Suprapubic skin (tissue), 4 donors: ENCODE measurements at regions not wholly inside any gene's neighbourhood (a gene's known extent, or its start where the extent isn't known, plus 50 kb on each side); places are given as distances from the start of the nearest gene placed in this dataset.

Experiments used
- DNase-seq, 2 donors: peaks; one replicate each; pipeline ENCODE4 v3.0.0-alpha.2; 2019; ENCODE audit warnings: low spot score in 2 of 2
- H3K27ac ChIP-seq: fragments of 200-600 bp; sonication (generic); one replicate; pipeline ENCODE4 v1.5.1; 2019
- H3K27me3 ChIP-seq: fragments of 200-600 bp; sonication (generic); one replicate; pipeline ENCODE4 v1.5.1; 2019
- H3K36me3 ChIP-seq: fragments of 200-600 bp; sonication (generic); one replicate; pipeline ENCODE4 v1.5.1; 2019
- H3K4me1 ChIP-seq: fragments of 200-600 bp; sonication (generic); one replicate; pipeline ENCODE4 v1.5.1; 2019
- H3K4me3 ChIP-seq: fragments of 200-600 bp; sonication (generic); one replicate; pipeline ENCODE4 v1.5.1; 2019; ENCODE audit warnings: mild to moderate bottlenecking
- H3K9me3 ChIP-seq: fragments of 200-600 bp; sonication (generic); one replicate; pipeline ENCODE4 v1.5.1; 2019
- EP300 ChIP-seq: sonication (generic); formaldehyde crosslinking; IDR thresholded peaks from one replicate; pipeline ENCODE4 v1.6.1; 2017; ENCODE audit warnings: antibody characterized with exemption
- POLR2A ChIP-seq, 2 donors: fragments of 450-650 bp; IDR thresholded peaks; one replicate each; pipeline ENCODE4 v1.6.1; 2017; ENCODE audit warnings: antibody characterized with exemption in 2 of 2, mild to moderate bottlenecking in 2 of 2, moderate library complexity in 2 of 2
- POLR2AphosphoS5 ChIP-seq, 3 donors: sonication (generic); formaldehyde crosslinking; IDR thresholded peaks; one replicate each; pipeline ENCODE4 v1.6.1; 2017; ENCODE audit warnings: antibody characterized with exemption in 3 of 3
- WGBS: methylation state at CpG from one replicate; pipeline ENCODE4 v1.1.5; 2018; 5-methylcytosine and 5-hydroxymethylcytosine counted together
- TF ChIP-seq, protein P1 (sequence below), 2 donors: fragments of 200-600 bp in 1 of 2; fragments of 450-650 bp in 1 of 2; sonication (generic) in 1 of 2; IDR thresholded peaks; one replicate each; pipeline ENCODE4 v1.5.1; 2016 to 2019; ENCODE audit warnings: antibody characterized with exemption in 2 of 2, mild to moderate bottlenecking in 1 of 2, moderate library complexity in 1 of 2

GRCh38 chr2:204027091-204027490 is 90.5 kb downstream of the ICOS start:
- Histone ChIP-seq H3K27ac (no peak overlapping the region), H3K27me3 (no peaks in the 10 kb centered on the region), H3K4me1 (peaks cover 18% of the 10 kb centered on the region), H3K9me3 (no peaks in the 10 kb centered on the region), H3K36me3 (no peaks in the 10 kb centered on the region), H3K4me3 (no peak overlapping the region)
- 44% methylated on average over 3 of the region's 3 CpGs for WGBS
- TF ChIP-seq POLR2A (IDR thresholded peaks at IDR 0.05) (no peak), POLR2AphosphoS5 (IDR thresholded peaks at IDR 0.05) (no peak), EP300 (no peak)
- TF ChIP-seq, protein P1, sequence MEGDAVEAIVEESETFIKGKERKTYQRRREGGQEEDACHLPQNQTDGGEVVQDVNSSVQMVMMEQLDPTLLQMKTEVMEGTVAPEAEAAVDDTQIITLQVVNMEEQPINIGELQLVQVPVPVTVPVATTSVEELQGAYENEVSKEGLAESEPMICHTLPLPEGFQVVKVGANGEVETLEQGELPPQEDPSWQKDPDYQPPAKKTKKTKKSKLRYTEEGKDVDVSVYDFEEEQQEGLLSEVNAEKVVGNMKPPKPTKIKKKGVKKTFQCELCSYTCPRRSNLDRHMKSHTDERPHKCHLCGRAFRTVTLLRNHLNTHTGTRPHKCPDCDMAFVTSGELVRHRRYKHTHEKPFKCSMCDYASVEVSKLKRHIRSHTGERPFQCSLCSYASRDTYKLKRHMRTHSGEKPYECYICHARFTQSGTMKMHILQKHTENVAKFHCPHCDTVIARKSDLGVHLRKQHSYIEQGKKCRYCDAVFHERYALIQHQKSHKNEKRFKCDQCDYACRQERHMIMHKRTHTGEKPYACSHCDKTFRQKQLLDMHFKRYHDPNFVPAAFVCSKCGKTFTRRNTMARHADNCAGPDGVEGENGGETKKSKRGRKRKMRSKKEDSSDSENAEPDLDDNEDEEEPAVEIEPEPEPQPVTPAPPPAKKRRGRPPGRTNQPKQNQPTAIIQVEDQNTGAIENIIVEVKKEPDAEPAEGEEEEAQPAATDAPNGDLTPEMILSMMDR (IDR thresholded peaks at IDR 0.05): no peak
- no peak for DNase-seq

- H3K9me3 ChIP-seq: no peaks in the 10 kb centered on the region
- H3K27me3 ChIP-seq: no peaks in the 10 kb centered on the region
- H3K4me3 ChIP-seq: no peak overlapping the region
- no peak for TF ChIP-seq POLR2A (IDR thresholded peaks at IDR 0.05)
- no peak for TF ChIP-seq POLR2AphosphoS5 (IDR thresholded peaks at IDR 0.05)
- TF ChIP-seq, protein P1 (IDR thresholded peaks at IDR 0.05): no peak
- TF ChIP-seq EP300: no peak
- WGBS: 55% methylated on average over 2 of the region's 2 CpGs
- peaks cover 14% of the 10 kb centered on the region for H3K4me1 ChIP-seq
- H3K27ac ChIP-seq: no peak overlapping the region
- H3K36me3 ChIP-seq: no peaks in the 10 kb centered on the region
- no peak for DNase-seq
Observed at GRCh38 chr2:204030322-204030721, 93.8 kb downstream of the ICOS start.

DNA sequence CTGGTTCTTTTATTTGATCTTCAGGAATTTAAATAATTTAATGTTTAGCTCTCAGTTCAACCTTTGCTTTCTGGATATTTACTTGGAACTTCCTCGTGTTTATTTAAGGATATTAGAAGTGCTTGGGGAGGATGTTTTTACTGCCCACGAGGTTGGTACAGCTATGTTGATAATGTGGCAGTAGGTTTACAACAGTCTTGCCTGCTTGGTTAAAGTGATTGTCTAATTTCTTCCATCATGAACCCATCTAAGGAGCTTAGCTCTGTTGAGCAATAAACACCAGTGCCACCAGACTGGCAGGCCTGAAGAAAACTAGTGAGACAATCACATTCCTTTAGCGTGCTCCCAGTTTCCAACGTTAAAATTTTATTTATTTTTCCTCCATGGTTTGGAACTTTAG is 94.5 kb downstream of the ICOS start:
- Histone ChIP-seq H3K27ac (no peak overlapping the region), H3K4me3 (no peak overlapping the region), H3K9me3 (no peaks in the 10 kb centered on the region), H3K27me3 (no peaks in the 10 kb centered on the region), H3K4me1 (peaks cover 14% of the 10 kb centered on the region), H3K36me3 (no peaks in the 10 kb centered on the region)
- 46% methylated on average over 4 of the region's 4 CpGs for WGBS
- no peak for DNase-seq
- TF ChIP-seq, protein P1 (IDR thresholded peaks at IDR 0.05): no peak
- TF ChIP-seq EP300: no peak
- no peak for TF ChIP-seq POLR2A (IDR thresholded peaks at IDR 0.05)
- TF ChIP-seq POLR2AphosphoS5 (IDR thresholded peaks at IDR 0.05): no peak

DNA sequence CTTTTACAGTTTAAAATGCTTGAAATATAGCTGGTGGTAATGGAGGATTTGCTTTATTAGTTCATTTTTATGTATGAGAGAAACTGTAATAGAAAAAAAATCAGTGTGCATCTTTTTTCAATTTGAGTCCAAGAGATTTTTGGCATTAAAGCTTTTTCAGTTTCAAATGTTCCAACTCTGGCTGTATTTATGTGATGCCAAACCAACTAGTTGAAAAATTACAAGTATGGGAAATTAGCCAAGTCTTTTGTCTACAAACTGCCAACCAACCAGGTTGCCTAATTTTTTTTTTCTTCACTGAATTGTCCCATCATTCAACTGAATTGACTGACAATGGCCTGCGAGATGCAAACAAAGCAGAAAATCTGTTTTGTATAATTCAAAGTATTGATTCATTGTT is 95.7 kb downstream of the ICOS start:
- H3K4me1 ChIP-seq: peaks cover 11% of the 10 kb centered on the region
- no peaks in the 10 kb centered on the region for H3K27me3 ChIP-seq
- H3K4me3 ChIP-seq: no peak overlapping the region
- DNase-seq: no peak
- H3K9me3 ChIP-seq: no peaks in the 10 kb centered on the region
- WGBS: 29% methylated on average over 1 of the region's 1 CpG
- H3K27ac ChIP-seq: no peak overlapping the region
- H3K36me3 ChIP-seq: no peaks in the 10 kb centered on the region
- no peak for TF ChIP-seq POLR2A (IDR thresholded peaks at IDR 0.05)
- no peak for TF ChIP-seq POLR2AphosphoS5 (IDR thresholded peaks at IDR 0.05)
- TF ChIP-seq EP300: no peak
- TF ChIP-seq, protein P1 (IDR thresholded peaks at IDR 0.05): no peak

DNA sequence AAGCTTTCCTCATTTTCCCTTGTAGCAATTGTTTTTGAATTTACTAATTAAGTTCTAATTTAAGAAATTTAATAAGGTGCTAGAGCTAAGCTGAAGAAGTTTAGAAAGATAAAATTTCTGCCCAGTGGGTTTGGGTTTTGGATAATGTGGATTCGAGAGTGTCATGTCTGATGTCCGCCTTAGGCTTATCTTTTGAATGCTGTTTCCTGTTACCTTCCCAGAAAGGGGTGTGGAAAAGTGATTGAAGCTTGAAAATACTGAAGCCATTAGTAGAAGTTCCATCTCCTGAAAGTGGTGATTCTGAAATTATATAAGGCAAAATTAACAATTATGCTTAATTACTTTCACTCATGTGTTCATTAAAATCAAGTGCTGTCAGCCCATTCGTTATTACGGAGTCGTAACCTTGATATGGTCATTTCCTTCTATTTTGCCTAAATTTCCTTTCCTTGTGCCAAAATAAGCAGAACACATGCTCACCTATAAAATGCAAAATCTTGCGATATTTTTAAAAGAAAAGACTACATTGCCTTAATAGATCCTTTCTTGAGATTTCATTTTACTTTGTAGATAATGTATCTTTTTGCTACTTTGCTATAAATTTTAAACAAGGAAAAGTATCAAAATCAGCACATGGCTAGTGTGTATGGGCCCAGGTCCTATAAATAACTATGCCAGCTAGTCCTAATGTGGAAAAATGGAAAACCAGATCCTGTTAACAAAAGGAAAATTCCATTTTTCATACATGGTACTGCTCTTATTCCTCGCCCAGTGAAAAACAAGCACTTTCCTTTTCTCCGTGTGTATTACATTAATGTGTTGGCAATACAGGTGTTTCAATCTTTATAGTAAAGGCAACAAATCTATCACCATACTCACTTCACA is 97.3 kb downstream of the ICOS start:
- Histone ChIP-seq H3K4me3 (no peak overlapping the region), H3K27ac (no peak overlapping the region), H3K27me3 (no peaks in the 10 kb centered on the region), H3K4me1 (peaks cover 11% of the 10 kb centered on the region), H3K9me3 (no peaks in the 10 kb centered on the region), H3K36me3 (no peaks in the 10 kb centered on the region)
- 89% methylated on average over 8 of the region's 8 CpGs for WGBS
- no peak for DNase-seq
- TF ChIP-seq EP300 (no peak), POLR2A (IDR thresholded peaks at IDR 0.05) (no peak), POLR2AphosphoS5 (IDR thresholded peaks at IDR 0.05) (no peak)
- TF ChIP-seq, protein P1 (IDR thresholded peaks at IDR 0.05): no peak
